ENCODE measurements at regions not wholly inside any gene's neighbourhood (a gene's known extent, or its start where the extent isn't known, plus 50 kb on each side); places are given as distances from the start of the nearest gene placed in this dataset.

DNA sequence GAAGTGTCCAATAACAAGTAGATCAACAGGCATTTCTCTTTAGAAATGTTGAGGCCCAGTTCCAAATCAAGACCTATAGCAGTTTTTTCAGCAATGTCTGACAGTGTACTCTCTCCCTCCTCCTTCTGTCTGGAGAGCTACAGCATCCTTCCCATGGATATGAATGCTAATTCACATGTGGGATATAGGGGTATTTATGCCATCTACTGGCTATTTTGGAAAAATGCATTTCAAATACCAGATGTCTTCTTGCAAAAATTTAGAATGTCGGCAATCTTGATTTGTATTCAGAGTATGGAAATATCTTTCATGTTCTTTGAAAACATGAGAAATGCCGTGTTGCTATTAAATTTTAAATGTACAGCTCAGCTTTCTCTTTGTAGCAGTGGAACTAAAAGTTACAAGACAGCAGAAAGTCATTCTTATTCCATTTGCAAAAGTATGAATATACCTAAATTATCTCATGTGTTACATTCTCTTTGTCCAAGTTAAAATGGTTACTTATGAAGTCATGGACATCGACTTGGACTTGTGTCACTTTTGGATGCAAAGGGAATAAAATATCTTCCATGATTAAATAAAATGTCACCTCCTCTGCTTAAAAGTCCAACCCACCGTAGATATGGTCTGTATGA lies 647.8 kb downstream of the TAF11L14 start:
- no peak overlapping the region for H2AFZ ChIP-seq
- H3K4me3 ChIP-seq, result no peak overlapping the region
- H3K27ac ChIP-seq (ENCODE audit: low read depth), result no peak overlapping the region
- H3K4me1 ChIP-seq (ENCODE audit: insufficient read depth), result no peaks in the 10 kb centered on the region
- H3K4me1 Mint-ChIP-seq, result no peaks in the 10 kb centered on the region
- DNase-seq (ENCODE audit: low spot score) (peak; percentile 32), ATAC-seq (no peak)
- TF ChIP-seq, protein P1, sequence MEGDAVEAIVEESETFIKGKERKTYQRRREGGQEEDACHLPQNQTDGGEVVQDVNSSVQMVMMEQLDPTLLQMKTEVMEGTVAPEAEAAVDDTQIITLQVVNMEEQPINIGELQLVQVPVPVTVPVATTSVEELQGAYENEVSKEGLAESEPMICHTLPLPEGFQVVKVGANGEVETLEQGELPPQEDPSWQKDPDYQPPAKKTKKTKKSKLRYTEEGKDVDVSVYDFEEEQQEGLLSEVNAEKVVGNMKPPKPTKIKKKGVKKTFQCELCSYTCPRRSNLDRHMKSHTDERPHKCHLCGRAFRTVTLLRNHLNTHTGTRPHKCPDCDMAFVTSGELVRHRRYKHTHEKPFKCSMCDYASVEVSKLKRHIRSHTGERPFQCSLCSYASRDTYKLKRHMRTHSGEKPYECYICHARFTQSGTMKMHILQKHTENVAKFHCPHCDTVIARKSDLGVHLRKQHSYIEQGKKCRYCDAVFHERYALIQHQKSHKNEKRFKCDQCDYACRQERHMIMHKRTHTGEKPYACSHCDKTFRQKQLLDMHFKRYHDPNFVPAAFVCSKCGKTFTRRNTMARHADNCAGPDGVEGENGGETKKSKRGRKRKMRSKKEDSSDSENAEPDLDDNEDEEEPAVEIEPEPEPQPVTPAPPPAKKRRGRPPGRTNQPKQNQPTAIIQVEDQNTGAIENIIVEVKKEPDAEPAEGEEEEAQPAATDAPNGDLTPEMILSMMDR (conservative IDR thresholded peaks at IDR 0.05; ENCODE audit: low read depth in 2 of 2), result peak; percentile 44 to 52
- TF ChIP-seq ZNF114 (CRISPR knock-in tag; IDR thresholded peaks at IDR 0.05) (no peak), EZH2 (IDR thresholded peaks at IDR 0.05; ENCODE audit: low read depth, unreplicated experiment) (no peak), POLR2AphosphoS5 (IDR thresholded peaks at IDR 0.05; ENCODE audit: low read depth) (no peak), NANOG (IDR thresholded peaks at IDR 0.05; ENCODE audit: borderline replicate concordance) (no peak), ZNF331 (CRISPR knock-in tag; IDR thresholded peaks at IDR 0.05; ENCODE audit: low read depth) (no peak)
- TF ChIP-seq, protein P2, sequence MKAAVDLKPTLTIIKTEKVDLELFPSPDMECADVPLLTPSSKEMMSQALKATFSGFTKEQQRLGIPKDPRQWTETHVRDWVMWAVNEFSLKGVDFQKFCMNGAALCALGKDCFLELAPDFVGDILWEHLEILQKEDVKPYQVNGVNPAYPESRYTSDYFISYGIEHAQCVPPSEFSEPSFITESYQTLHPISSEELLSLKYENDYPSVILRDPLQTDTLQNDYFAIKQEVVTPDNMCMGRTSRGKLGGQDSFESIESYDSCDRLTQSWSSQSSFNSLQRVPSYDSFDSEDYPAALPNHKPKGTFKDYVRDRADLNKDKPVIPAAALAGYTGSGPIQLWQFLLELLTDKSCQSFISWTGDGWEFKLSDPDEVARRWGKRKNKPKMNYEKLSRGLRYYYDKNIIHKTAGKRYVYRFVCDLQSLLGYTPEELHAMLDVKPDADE (IDR thresholded peaks at IDR 0.05), result no peak
- H3K4me3 Mint-ChIP-seq, result no peak overlapping the region
- H3F3A ChIP-seq (replicated peaks; ENCODE audit: low read depth), result no peaks in the 10 kb centered on the region
- H3K9me2 ChIP-seq (ENCODE audit: insufficient read depth), result 0 out of 2 replicates have a peak, but pooled peaks cover 3% of the 10 kb centered on the region
- no peaks in the 10 kb centered on the region for H3K27me3 Mint-ChIP-seq (ENCODE audit: insufficient read depth, low read depth, poor library complexity)
- no peak overlapping the region for H3K27ac Mint-ChIP-seq
- H3K79me2 ChIP-seq (replicated peaks; ENCODE audit: insufficient read depth), result no peaks in the 10 kb centered on the region
- H3K27me3 ChIP-seq (ENCODE audit: insufficient read depth), result no peaks in the 10 kb centered on the region
- H3K9me3 Mint-ChIP-seq, result peaks cover 4% of the 10 kb centered on the region
- H3K36me3 ChIP-seq (ENCODE audit: insufficient read depth), result no peaks in the 10 kb centered on the region
- H3K36me3 Mint-ChIP-seq (ENCODE audit: low read depth), result peaks cover 4% of the 10 kb centered on the region; the same call in 1 of the 3 replicates
- no peaks in the 10 kb centered on the region for H4K20me1 ChIP-seq (replicated peaks; ENCODE audit: insufficient read depth)
- no peak overlapping the region for H3K4me2 ChIP-seq

DNA sequence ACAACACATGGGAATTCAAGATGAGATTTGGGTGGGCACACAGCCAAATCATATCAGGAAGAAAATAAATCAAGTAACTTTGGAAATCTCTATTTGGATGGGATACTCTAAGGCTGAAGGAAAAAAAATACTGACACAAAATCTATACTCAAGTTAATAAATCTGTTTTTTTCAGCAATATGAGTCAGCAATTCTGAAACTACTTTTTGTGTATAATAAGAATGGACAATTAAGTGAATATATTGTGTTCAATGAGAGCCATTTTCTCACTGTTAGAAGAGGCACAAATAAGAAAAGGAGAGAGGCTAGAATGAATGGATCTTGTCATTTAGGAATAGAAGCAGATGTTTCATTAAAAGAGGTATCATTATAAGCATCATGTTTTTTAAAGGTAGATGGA lies 651.0 kb downstream of the TAF11L14 start:
- no peaks in the 10 kb centered on the region for H3K27me3 Mint-ChIP-seq (ENCODE audit: insufficient read depth, low read depth, poor library complexity)
- ATAC-seq (no peak), DNase-seq (ENCODE audit: low spot score) (no peak)
- Histone ChIP-seq H3K79me2 (replicated peaks; ENCODE audit: insufficient read depth) (no peaks in the 10 kb centered on the region), H3K36me3 (ENCODE audit: insufficient read depth) (no peaks in the 10 kb centered on the region), H3K4me2 (no peak overlapping the region), H3K4me1 (ENCODE audit: insufficient read depth) (no peaks in the 10 kb centered on the region), H3K27ac (ENCODE audit: low read depth) (no peak overlapping the region), H3K27me3 (ENCODE audit: insufficient read depth) (no peaks in the 10 kb centered on the region), H3K4me3 (no peak overlapping the region), H4K20me1 (replicated peaks; ENCODE audit: insufficient read depth) (no peaks in the 10 kb centered on the region), H2AFZ (no peak overlapping the region), H3F3A (replicated peaks; ENCODE audit: low read depth) (no peaks in the 10 kb centered on the region), H3K9me2 (ENCODE audit: insufficient read depth) (0 out of 2 replicates have a peak, but pooled peaks cover 3% of the 10 kb centered on the region)
- H3K4me3 Mint-ChIP-seq, result no peak overlapping the region
- H3K4me1 Mint-ChIP-seq, result no peaks in the 10 kb centered on the region
- peaks cover 4% of the 10 kb centered on the region; the same call in 1 of the 3 replicates for H3K36me3 Mint-ChIP-seq (ENCODE audit: low read depth)
- H3K27ac Mint-ChIP-seq, result no peak overlapping the region
- peaks cover 4% of the 10 kb centered on the region for H3K9me3 Mint-ChIP-seq
- TF ChIP-seq EZH2 (IDR thresholded peaks at IDR 0.05; ENCODE audit: low read depth, unreplicated experiment), result no peak
- no peak for TF ChIP-seq CREB1 (CRISPR knock-in tag; IDR thresholded peaks at IDR 0.05; ENCODE audit: low read depth)
- TF ChIP-seq, protein P3, sequence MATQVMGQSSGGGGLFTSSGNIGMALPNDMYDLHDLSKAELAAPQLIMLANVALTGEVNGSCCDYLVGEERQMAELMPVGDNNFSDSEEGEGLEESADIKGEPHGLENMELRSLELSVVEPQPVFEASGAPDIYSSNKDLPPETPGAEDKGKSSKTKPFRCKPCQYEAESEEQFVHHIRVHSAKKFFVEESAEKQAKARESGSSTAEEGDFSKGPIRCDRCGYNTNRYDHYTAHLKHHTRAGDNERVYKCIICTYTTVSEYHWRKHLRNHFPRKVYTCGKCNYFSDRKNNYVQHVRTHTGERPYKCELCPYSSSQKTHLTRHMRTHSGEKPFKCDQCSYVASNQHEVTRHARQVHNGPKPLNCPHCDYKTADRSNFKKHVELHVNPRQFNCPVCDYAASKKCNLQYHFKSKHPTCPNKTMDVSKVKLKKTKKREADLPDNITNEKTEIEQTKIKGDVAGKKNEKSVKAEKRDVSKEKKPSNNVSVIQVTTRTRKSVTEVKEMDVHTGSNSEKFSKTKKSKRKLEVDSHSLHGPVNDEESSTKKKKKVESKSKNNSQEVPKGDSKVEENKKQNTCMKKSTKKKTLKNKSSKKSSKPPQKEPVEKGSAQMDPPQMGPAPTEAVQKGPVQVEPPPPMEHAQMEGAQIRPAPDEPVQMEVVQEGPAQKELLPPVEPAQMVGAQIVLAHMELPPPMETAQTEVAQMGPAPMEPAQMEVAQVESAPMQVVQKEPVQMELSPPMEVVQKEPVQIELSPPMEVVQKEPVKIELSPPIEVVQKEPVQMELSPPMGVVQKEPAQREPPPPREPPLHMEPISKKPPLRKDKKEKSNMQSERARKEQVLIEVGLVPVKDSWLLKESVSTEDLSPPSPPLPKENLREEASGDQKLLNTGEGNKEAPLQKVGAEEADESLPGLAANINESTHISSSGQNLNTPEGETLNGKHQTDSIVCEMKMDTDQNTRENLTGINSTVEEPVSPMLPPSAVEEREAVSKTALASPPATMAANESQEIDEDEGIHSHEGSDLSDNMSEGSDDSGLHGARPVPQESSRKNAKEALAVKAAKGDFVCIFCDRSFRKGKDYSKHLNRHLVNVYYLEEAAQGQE (IDR thresholded peaks at IDR 0.05; ENCODE audit: unreplicated experiment), result no peak
- TF ChIP-seq, protein P2 (IDR thresholded peaks at IDR 0.05), result no peak
